Loucy (cell line): ENCODE measurements at regions not wholly inside any gene's neighbourhood (a gene's known extent, or its start where the extent isn't known, plus 50 kb on each side); places are given as distances from the start of the nearest gene placed in this dataset.

Experiments
- H2AFZ ChIP-seq: fragments of 200-600 bp; sonication (generic); 2 replicates; pipeline ENCODE4 v1.6.0; 2016; ENCODE audit warnings: antibody characterized with exemption, mild to moderate bottlenecking, low read length, moderate library complexity
- H3F3A ChIP-seq: fragments of 200-600 bp; 2 replicates; pipeline ENCODE4 v1.6.0; 2016; ENCODE audit warnings: antibody characterized with exemption, low read depth, mild to moderate bottlenecking
- H3K27me3 ChIP-seq: fragments of 200-600 bp; sonication (generic); 2 replicates; pipeline ENCODE4 v1.6.1; 2014; ENCODE audit warnings: low read length, mild to moderate bottlenecking; ENCODE audit not compliant: insufficient read depth, poor library complexity, severe bottlenecking
- H3K36me3 ChIP-seq: fragments of 200-600 bp; sonication (generic); 2 replicates; pipeline ENCODE4 v1.6.1; 2016; ENCODE audit warnings: low read length; ENCODE audit not compliant: insufficient read depth
- H3K4me1 ChIP-seq: fragments of 200-600 bp; sonication (generic); 2 replicates; pipeline ENCODE4 v1.5.1; 2014; ENCODE audit warnings: low read length, mild to moderate bottlenecking; ENCODE audit not compliant: insufficient read depth, poor library complexity, severe bottlenecking
- H3K4me2 ChIP-seq: fragments of 200-600 bp; sonication (generic); 2 replicates; pipeline ENCODE4 v1.6.0; 2014; ENCODE audit warnings: antibody characterized with exemption, low read length, low read depth, mild to moderate bottlenecking; ENCODE audit not compliant: poor library complexity, severe bottlenecking
- H3K4me3 ChIP-seq: fragments of 200-600 bp; sonication (generic); 2 replicates; pipeline ENCODE4 v1.5.1; 2014; ENCODE audit warnings: low read length, mild to moderate bottlenecking, mixed read lengths; ENCODE audit not compliant: poor library complexity, severe bottlenecking
- H3K79me2 ChIP-seq: fragments of 200-600 bp; sonication (generic); 2 replicates; pipeline ENCODE4 v1.6.1; 2014; ENCODE audit warnings: low read length; ENCODE audit not compliant: insufficient read depth
- H3K9ac ChIP-seq: fragments of 200-600 bp; sonication (generic); 2 replicates; pipeline ENCODE4 v1.6.0; 2014; ENCODE audit warnings: mild to moderate bottlenecking, low read depth, low read length, moderate library complexity; ENCODE audit not compliant: poor library complexity, severe bottlenecking
- H3K9me2 ChIP-seq: fragments of 200-600 bp; sonication (generic); replicated peaks from 2 replicates; pipeline ENCODE4 v1.6.1; 2016; ENCODE audit warnings: low read depth, low read length, mixed read lengths
- H3K9me3 ChIP-seq: fragments of 200-600 bp; sonication (generic); 2 replicates; pipeline ENCODE4 v1.6.1; 2014; ENCODE audit warnings: mild to moderate bottlenecking, antibody characterized with exemption, low read length, low read depth; ENCODE audit not compliant: insufficient read depth
- H4K20me1 ChIP-seq: fragments of 200-600 bp; sonication (generic); 2 replicates; pipeline ENCODE4 v1.6.0; 2014; ENCODE audit warnings: antibody characterized with exemption, low read length, mild to moderate bottlenecking; ENCODE audit not compliant: insufficient read depth, poor library complexity, severe bottlenecking
- EZH2phosphoT487 ChIP-seq: fragments of 200-600 bp; IDR thresholded peaks from 2 replicates; pipeline ENCODE4 v1.6.1; 2018; ENCODE audit warnings: antibody characterized with exemption, mild to moderate bottlenecking, moderate library complexity, borderline replicate concordance
- TF ChIP-seq, protein P1 (sequence below): fragments of 200-600 bp; sonication (generic); conservative IDR thresholded peaks from 2 replicates; pipeline ENCODE4 v1.5.1; 2014; ENCODE audit warnings: mild to moderate bottlenecking, antibody characterized with exemption, low read length

GRCh38 chr1:221336126-221336525, 405.8 kb downstream of the DUSP10 start:
- no peaks in the 10 kb centered on the region for H3K27me3 ChIP-seq
- H3K4me1 ChIP-seq = peaks cover 16% of the 10 kb centered on the region
- no peak overlapping the region for H2AFZ ChIP-seq
- peak overlapping the region; percentile 28 for H3K4me3 ChIP-seq
- H3K79me2 ChIP-seq = no peaks in the 10 kb centered on the region
- H3K36me3 ChIP-seq = no peaks in the 10 kb centered on the region
- no peaks in the 10 kb centered on the region for H3K9me3 ChIP-seq
- no peak overlapping the region for H3K9ac ChIP-seq
- H3F3A ChIP-seq = no peaks in the 10 kb centered on the region
- H4K20me1 ChIP-seq = no peaks in the 10 kb centered on the region
- TF ChIP-seq, protein P1, sequence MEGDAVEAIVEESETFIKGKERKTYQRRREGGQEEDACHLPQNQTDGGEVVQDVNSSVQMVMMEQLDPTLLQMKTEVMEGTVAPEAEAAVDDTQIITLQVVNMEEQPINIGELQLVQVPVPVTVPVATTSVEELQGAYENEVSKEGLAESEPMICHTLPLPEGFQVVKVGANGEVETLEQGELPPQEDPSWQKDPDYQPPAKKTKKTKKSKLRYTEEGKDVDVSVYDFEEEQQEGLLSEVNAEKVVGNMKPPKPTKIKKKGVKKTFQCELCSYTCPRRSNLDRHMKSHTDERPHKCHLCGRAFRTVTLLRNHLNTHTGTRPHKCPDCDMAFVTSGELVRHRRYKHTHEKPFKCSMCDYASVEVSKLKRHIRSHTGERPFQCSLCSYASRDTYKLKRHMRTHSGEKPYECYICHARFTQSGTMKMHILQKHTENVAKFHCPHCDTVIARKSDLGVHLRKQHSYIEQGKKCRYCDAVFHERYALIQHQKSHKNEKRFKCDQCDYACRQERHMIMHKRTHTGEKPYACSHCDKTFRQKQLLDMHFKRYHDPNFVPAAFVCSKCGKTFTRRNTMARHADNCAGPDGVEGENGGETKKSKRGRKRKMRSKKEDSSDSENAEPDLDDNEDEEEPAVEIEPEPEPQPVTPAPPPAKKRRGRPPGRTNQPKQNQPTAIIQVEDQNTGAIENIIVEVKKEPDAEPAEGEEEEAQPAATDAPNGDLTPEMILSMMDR = no peak
- no peak for TF ChIP-seq EZH2phosphoT487
- H3K4me2 ChIP-seq = peak overlapping the region; percentile 41
- H3K9me2 ChIP-seq = no peaks in the 10 kb centered on the region

- Histone ChIP-seq H3K9ac (no peak overlapping the region), H3K4me3 (no peak overlapping the region), H2AFZ (no peak overlapping the region), H3K79me2 (no peaks in the 10 kb centered on the region), H3K9me3 (no peaks in the 10 kb centered on the region), H4K20me1 (no peaks in the 10 kb centered on the region), H3K4me2 (no peak overlapping the region), H3K36me3 (no peaks in the 10 kb centered on the region), H3K4me1 (peaks cover 16% of the 10 kb centered on the region), H3K27me3 (no peaks in the 10 kb centered on the region), H3K9me2 (no peaks in the 10 kb centered on the region), H3F3A (no peaks in the 10 kb centered on the region)
- TF ChIP-seq, protein P1 = no peak
- TF ChIP-seq EZH2phosphoT487 = no peak
These were observed 404.8 kb downstream of the DUSP10 start for GRCh38 chr1:221337106-221337505.

- Histone ChIP-seq H3K27me3 (no peaks in the 10 kb centered on the region), H3K9me3 (no peaks in the 10 kb centered on the region), H3K4me3 (no peak overlapping the region), H3K4me1 (no peaks in the 10 kb centered on the region), H3K9me2 (no peaks in the 10 kb centered on the region), H3K4me2 (no peak overlapping the region), H2AFZ (no peak overlapping the region), H3K9ac (no peak overlapping the region), H3K36me3 (no peaks in the 10 kb centered on the region), H3K79me2 (no peaks in the 10 kb centered on the region), H4K20me1 (no peaks in the 10 kb centered on the region), H3F3A (no peaks in the 10 kb centered on the region)
- TF ChIP-seq, protein P1 = no peak
- no peak for TF ChIP-seq EZH2phosphoT487
These were observed 398.8 kb downstream of the DUSP10 start for GRCh38 chr1:221343136-221343535.
